ENCODE measurements at regions not wholly inside any gene's neighbourhood (a gene's known extent, or its start where the extent isn't known, plus 50 kb on each side); places are given as distances from the start of the nearest gene placed in this dataset.

GRCh38 chr3:29214009-29214658 lies 66.7 kb upstream of the RBMS3 start:
- Histone ChIP-seq H3K27me3 (ENCODE audit: control insufficient read depth, extremely low read depth, insufficient read depth, low read length) (no peaks in the 10 kb centered on the region), H3K4me1 (ENCODE audit: control insufficient read depth, extremely low read depth, insufficient read depth, low read length) (peaks cover 5% of the 10 kb centered on the region), H3K9me1 (ENCODE audit: control insufficient read depth, extremely low read depth, insufficient read depth, low read length) (no peaks in the 10 kb centered on the region), H3K79me2 (ENCODE audit: control insufficient read depth, insufficient read depth, low read length) (no peaks in the 10 kb centered on the region), H3K9ac (ENCODE audit: control insufficient read depth, extremely low read depth, insufficient read depth, low read length) (no peak overlapping the region), H3K4me3 (ENCODE audit: control insufficient read depth in 2 of 3, extremely low read depth in 1 of 3, insufficient read depth in 2 of 3, low read depth in 1 of 3, low read length in 3 of 3) (no peak overlapping the region), H3K27ac (ENCODE audit: control insufficient read depth, insufficient read depth, low read length) (no peak overlapping the region), H2AFZ (ENCODE audit: control insufficient read depth, low read length) (no peak overlapping the region), H3K4me2 (ENCODE audit: control insufficient read depth, extremely low read depth, insufficient read depth, low read depth, low read length) (no peak overlapping the region), H4K20me1 (ENCODE audit: control insufficient read depth, extremely low read depth, insufficient read depth, low read length) (no peaks in the 10 kb centered on the region), H3K36me3 (ENCODE audit: control insufficient read depth in 2 of 2, extremely low read depth in 1 of 2, insufficient read depth in 2 of 2, low read length in 2 of 2) (no peaks in the 10 kb centered on the region), H3K9me3 (ENCODE audit: control insufficient read depth, low read depth, low read length) (no peaks in the 10 kb centered on the region)
- DNase-seq (ENCODE audit: low read depth, low spot score) (no peak), FAIRE-seq (no peak)
- TF ChIP-seq CTCF (optimal IDR thresholded peaks at IDR 0.05 in 1 of 3, IDR thresholded peaks at IDR 0.05 in 1 of 3, conservative IDR thresholded peaks at IDR 0.05 in 1 of 3; ENCODE audit: extremely low read depth in 1 of 3, insufficient read depth in 2 of 3, low read length in 3 of 3) (no peak), EZH2 (IDR thresholded peaks at IDR 0.05; ENCODE audit: low read length) (no peak)
- dilution Hi-C loops (cut with MboI; ENCODE audit: extremely low pct_ligation_motif_present, low sequenced_read_pairs), result no loop called here

- Histone ChIP-seq H3K9me1 (ENCODE audit: control insufficient read depth, extremely low read depth, insufficient read depth, low read length) (no peaks in the 10 kb centered on the region), H3K9ac (ENCODE audit: control insufficient read depth, extremely low read depth, insufficient read depth, low read length) (no peak overlapping the region), H4K20me1 (ENCODE audit: control insufficient read depth, extremely low read depth, insufficient read depth, low read length) (no peaks in the 10 kb centered on the region), H3K79me2 (ENCODE audit: control insufficient read depth, insufficient read depth, low read length) (no peaks in the 10 kb centered on the region), H3K27ac (ENCODE audit: control insufficient read depth, insufficient read depth, low read length) (no peak overlapping the region), H3K36me3 (ENCODE audit: control insufficient read depth in 2 of 2, extremely low read depth in 1 of 2, insufficient read depth in 2 of 2, low read length in 2 of 2) (no peaks in the 10 kb centered on the region), H3K4me2 (ENCODE audit: control insufficient read depth, extremely low read depth, insufficient read depth, low read depth, low read length) (no peak overlapping the region), H2AFZ (ENCODE audit: control insufficient read depth, low read length) (no peak overlapping the region), H3K9me3 (ENCODE audit: control insufficient read depth, low read depth, low read length) (no peaks in the 10 kb centered on the region), H3K4me3 (ENCODE audit: control insufficient read depth in 2 of 3, extremely low read depth in 1 of 3, insufficient read depth in 2 of 3, low read depth in 1 of 3, low read length in 3 of 3) (no peak overlapping the region), H3K4me1 (ENCODE audit: control insufficient read depth, extremely low read depth, insufficient read depth, low read length) (peaks cover 5% of the 10 kb centered on the region), H3K27me3 (ENCODE audit: control insufficient read depth, extremely low read depth, insufficient read depth, low read length) (no peaks in the 10 kb centered on the region)
- FAIRE-seq (no peak), DNase-seq (ENCODE audit: low read depth, low spot score) (no peak)
- dilution Hi-C loops (cut with MboI; ENCODE audit: extremely low pct_ligation_motif_present, low sequenced_read_pairs), result no loop called here
- no peak for TF ChIP-seq CTCF (optimal IDR thresholded peaks at IDR 0.05 in 1 of 3, IDR thresholded peaks at IDR 0.05 in 1 of 3, conservative IDR thresholded peaks at IDR 0.05 in 1 of 3; ENCODE audit: extremely low read depth in 1 of 3, insufficient read depth in 2 of 3, low read length in 3 of 3)
- no peak for TF ChIP-seq EZH2 (IDR thresholded peaks at IDR 0.05; ENCODE audit: low read length)
These were observed 64.9 kb upstream of the RBMS3 start for GRCh38 chr3:29215948-29216347.

All from keratinocyte (primary cell).